ENCODE measurements at regions not wholly inside any gene's neighbourhood (a gene's known extent, or its start where the extent isn't known, plus 50 kb on each side); places are given as distances from the start of the nearest gene placed in this dataset.

DNA sequence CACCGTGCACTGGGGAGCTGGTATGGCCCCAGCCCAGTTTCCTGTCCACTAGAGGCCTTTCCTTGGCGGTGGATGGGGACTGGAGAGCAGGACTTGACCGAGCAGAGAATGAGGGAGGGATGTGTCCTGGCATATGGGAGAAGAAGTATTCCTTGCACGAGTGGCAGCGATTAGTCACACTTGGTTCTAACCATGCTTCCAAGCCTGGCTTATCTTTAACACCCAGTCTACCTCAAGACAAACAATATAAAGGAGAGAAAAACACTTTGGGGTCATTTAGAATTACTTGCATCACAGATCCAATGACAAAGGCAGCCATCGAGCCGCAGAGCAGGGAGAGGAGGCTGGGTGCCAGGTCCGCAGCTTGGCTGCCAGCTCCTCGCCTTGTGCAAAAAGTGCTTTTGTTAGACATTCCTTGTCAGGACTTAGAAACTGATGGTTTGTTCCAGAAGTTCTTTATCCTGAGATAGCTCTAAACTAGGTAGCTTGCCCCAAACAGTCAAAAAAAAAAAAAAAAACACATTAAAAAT lies 214.9 kb upstream of the GMDS start:
- no peak for DNase-seq
- H2AFZ ChIP-seq = no peak overlapping the region
- no peaks in the 10 kb centered on the region for H3K36me3 ChIP-seq (ENCODE audit: low read depth)
- H3K27me3 ChIP-seq (ENCODE audit: insufficient read depth, low read depth) = no peaks in the 10 kb centered on the region
- intact Hi-C loops (cut with micrococcal nuclease; ENCODE audit: unreplicated experiment) = no loop called here
- peaks cover 8% of the 10 kb centered on the region; the same call in 1 of the 2 replicates for H3K4me1 ChIP-seq (replicated peaks; ENCODE audit: insufficient read depth)
- no peak overlapping the region for H3K27ac ChIP-seq
- no peaks in the 10 kb centered on the region for H3F3A ChIP-seq (ENCODE audit: insufficient read depth, low read depth)
- no peak overlapping the region for H3K4me2 ChIP-seq
- no peaks in the 10 kb centered on the region for H3K79me2 ChIP-seq (ENCODE audit: low read depth)
- TF ChIP-seq, protein P1, sequence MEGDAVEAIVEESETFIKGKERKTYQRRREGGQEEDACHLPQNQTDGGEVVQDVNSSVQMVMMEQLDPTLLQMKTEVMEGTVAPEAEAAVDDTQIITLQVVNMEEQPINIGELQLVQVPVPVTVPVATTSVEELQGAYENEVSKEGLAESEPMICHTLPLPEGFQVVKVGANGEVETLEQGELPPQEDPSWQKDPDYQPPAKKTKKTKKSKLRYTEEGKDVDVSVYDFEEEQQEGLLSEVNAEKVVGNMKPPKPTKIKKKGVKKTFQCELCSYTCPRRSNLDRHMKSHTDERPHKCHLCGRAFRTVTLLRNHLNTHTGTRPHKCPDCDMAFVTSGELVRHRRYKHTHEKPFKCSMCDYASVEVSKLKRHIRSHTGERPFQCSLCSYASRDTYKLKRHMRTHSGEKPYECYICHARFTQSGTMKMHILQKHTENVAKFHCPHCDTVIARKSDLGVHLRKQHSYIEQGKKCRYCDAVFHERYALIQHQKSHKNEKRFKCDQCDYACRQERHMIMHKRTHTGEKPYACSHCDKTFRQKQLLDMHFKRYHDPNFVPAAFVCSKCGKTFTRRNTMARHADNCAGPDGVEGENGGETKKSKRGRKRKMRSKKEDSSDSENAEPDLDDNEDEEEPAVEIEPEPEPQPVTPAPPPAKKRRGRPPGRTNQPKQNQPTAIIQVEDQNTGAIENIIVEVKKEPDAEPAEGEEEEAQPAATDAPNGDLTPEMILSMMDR (conservative IDR thresholded peaks at IDR 0.05) = no peak
- no peak for TF ChIP-seq EZH2 (IDR thresholded peaks at IDR 0.05; ENCODE audit: low read depth)
- CTCF ChIA-PET = no interaction called here
- H3K9me3 ChIP-seq (ENCODE audit: insufficient read depth, low read depth) = no peaks in the 10 kb centered on the region
- POLR2A ChIA-PET (ENCODE audit: unreplicated experiment) = no interaction called here
- H4K20me1 ChIP-seq (ENCODE audit: insufficient read depth) = no peaks in the 10 kb centered on the region
- no TSS peak for BruUV-seq (replicated peaks)
- H3K4me3 ChIP-seq = no peak overlapping the region
- no peaks in the 10 kb centered on the region for H3K9me2 ChIP-seq (ENCODE audit: insufficient read depth)

DNA sequence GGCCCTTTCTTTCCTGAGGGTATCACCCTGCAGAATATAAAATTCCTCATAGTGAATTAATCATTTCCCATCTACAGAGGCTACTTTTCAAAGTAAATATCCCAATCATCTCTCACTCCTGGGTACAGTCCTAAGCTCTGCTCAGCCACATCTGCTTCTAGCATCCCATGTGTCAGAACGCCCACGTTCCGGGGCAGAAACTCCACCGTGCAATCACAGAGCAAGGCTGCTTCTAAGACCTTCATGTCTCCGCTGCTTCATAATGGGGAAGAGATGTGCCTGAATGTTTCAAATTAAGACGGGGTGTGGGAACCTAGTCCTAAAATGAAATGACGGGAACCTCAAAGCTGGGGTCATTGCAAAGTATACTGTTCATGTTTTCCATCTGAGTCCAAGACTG lies 208.8 kb upstream of the GMDS start:
- intact Hi-C loops (cut with micrococcal nuclease; ENCODE audit: unreplicated experiment) = loop anchor here (10.0 kb wide), 1 partner anchor 241 kb away; no protein-coding TSS in a partner anchor

GRCh38 chr6:2450546-2450945 lies 205.1 kb upstream of the GMDS start:
- H3K27me3 ChIP-seq (ENCODE audit: insufficient read depth, low read depth) = no peaks in the 10 kb centered on the region
- H3K9me3 ChIP-seq (ENCODE audit: insufficient read depth, low read depth) = no peaks in the 10 kb centered on the region
- H3K79me2 ChIP-seq (ENCODE audit: low read depth) = no peaks in the 10 kb centered on the region
- no peak overlapping the region for H2AFZ ChIP-seq
- ChIA-PET POLR2A (ENCODE audit: unreplicated experiment) (no interaction called here), CTCF (no interaction called here)
- no peak overlapping the region for H3K27ac ChIP-seq
- H3K4me3 ChIP-seq = no peak overlapping the region
- H3F3A ChIP-seq (ENCODE audit: insufficient read depth, low read depth) = no peaks in the 10 kb centered on the region
- intact Hi-C loops (cut with micrococcal nuclease; ENCODE audit: unreplicated experiment) = loop anchor here (10.0 kb wide), 1 partner anchor 244 kb away; no protein-coding TSS in a partner anchor
- TF ChIP-seq, protein P1 (conservative IDR thresholded peaks at IDR 0.05) = no peak
- TF ChIP-seq EZH2 (IDR thresholded peaks at IDR 0.05; ENCODE audit: low read depth) = no peak
- H3K4me1 ChIP-seq (replicated peaks; ENCODE audit: insufficient read depth) = no peaks in the 10 kb centered on the region
- DNase-seq = peak in 1 of 2 experiments; percentile 19
- H4K20me1 ChIP-seq (ENCODE audit: insufficient read depth) = no peaks in the 10 kb centered on the region
- no peaks in the 10 kb centered on the region for H3K36me3 ChIP-seq (ENCODE audit: low read depth)
- H3K9me2 ChIP-seq (ENCODE audit: insufficient read depth) = no peaks in the 10 kb centered on the region
- no peak overlapping the region for H3K4me2 ChIP-seq
- no TSS peak for BruUV-seq (replicated peaks)

More for the DNA sequence above, 208.8 kb upstream of the GMDS start:
- H3K9me3 ChIP-seq (ENCODE audit: insufficient read depth, low read depth) = no peaks in the 10 kb centered on the region
- CTCF ChIA-PET = no interaction called here
- POLR2A ChIA-PET (ENCODE audit: unreplicated experiment) = no interaction called here
- TF ChIP-seq, protein P1 (conservative IDR thresholded peaks at IDR 0.05) = no peak
- TF ChIP-seq EZH2 (IDR thresholded peaks at IDR 0.05; ENCODE audit: low read depth) = no peak
- no peaks in the 10 kb centered on the region for H3F3A ChIP-seq (ENCODE audit: insufficient read depth, low read depth)
- no peak overlapping the region for H3K4me2 ChIP-seq
- H3K27ac ChIP-seq = no peak overlapping the region
- H3K4me3 ChIP-seq = no peak overlapping the region
- no peaks in the 10 kb centered on the region for H4K20me1 ChIP-seq (ENCODE audit: insufficient read depth)
- H3K27me3 ChIP-seq (ENCODE audit: insufficient read depth, low read depth) = no peaks in the 10 kb centered on the region
- no TSS peak for BruUV-seq (replicated peaks)
- H3K36me3 ChIP-seq (ENCODE audit: low read depth) = no peaks in the 10 kb centered on the region
- no peak overlapping the region for H2AFZ ChIP-seq
- no peaks in the 10 kb centered on the region for H3K9me2 ChIP-seq (ENCODE audit: insufficient read depth)
- H3K4me1 ChIP-seq (replicated peaks; ENCODE audit: insufficient read depth) = no peaks in the 10 kb centered on the region
- H3K79me2 ChIP-seq (ENCODE audit: low read depth) = no peaks in the 10 kb centered on the region
- DNase-seq = no peak
